ENCODE measurements at regions not wholly inside any gene's neighbourhood (a gene's known extent, or its start where the extent isn't known, plus 50 kb on each side); places are given as distances from the start of the nearest gene placed in this dataset.

DNA sequence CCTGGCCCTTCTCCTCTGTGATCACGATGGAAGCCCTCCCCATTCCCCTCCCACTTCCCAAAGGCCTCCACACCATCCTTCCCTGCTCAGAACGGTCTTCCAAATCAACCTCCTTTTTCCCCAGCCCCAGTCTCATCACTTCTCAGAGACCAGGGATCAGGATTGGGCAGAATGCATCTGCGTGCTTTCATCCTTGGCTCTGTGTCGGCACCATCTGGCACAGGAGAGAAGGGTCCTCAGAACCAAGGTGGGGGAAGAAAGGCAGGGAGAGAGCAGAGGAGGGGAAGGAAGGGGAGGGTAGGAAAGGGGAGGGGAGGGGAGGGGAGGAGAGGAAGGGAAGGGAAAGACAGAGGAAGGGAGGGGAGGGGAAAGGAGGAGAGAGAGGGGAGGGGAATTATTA, 52.4 kb upstream of the FICD start:
- Histone ChIP-seq H3F3A (ENCODE audit: insufficient read depth) (no peaks in the 10 kb centered on the region), H3K9ac (ENCODE audit: low read length) (no peak overlapping the region), H3K79me2 (ENCODE audit: insufficient read depth, low read length) (no peaks in the 10 kb centered on the region), H3K9me3 (ENCODE audit: insufficient read depth, low read length) (no peaks in the 10 kb centered on the region), H4K20me1 (ENCODE audit: low read depth, low read length) (no peaks in the 10 kb centered on the region), H2AFZ (ENCODE audit: low read depth, low read length, severe bottlenecking) (no peak overlapping the region), H3K4me2 (ENCODE audit: low read depth, low read length, poor library complexity, severe bottlenecking) (no peak overlapping the region), H3K27me3 (ENCODE audit: low read length) (peaks cover 3% of the 10 kb centered on the region; the same call in 1 of the 2 replicates), H3K4me3 (ENCODE audit: insufficient read depth, low read length, poor library complexity, severe bottlenecking) (no peak overlapping the region), H3K27ac (ENCODE audit: low read depth, low read length) (no peak overlapping the region), H3K36me3 (ENCODE audit: low read length) (no peaks in the 10 kb centered on the region), H3K9me2 (replicated peaks; ENCODE audit: insufficient read depth, low read length) (no peaks in the 10 kb centered on the region)
- no peak for TF ChIP-seq CTCF (IDR thresholded peaks at IDR 0.05; ENCODE audit: insufficient read depth, low read length, poor library complexity, severe bottlenecking)
- no peak for TF ChIP-seq EZH2phosphoT487 (conservative IDR thresholded peaks at IDR 0.05; ENCODE audit: low read length)

GRCh38 chr12:108461058-108461660, 53.9 kb upstream of the FICD start:
- no peak overlapping the region for H3K4me2 ChIP-seq (ENCODE audit: low read depth, low read length, poor library complexity, severe bottlenecking)
- no peak overlapping the region for H2AFZ ChIP-seq (ENCODE audit: low read depth, low read length, severe bottlenecking)
- H3F3A ChIP-seq (ENCODE audit: insufficient read depth) = no peaks in the 10 kb centered on the region
- no peak for TF ChIP-seq CTCF (IDR thresholded peaks at IDR 0.05; ENCODE audit: insufficient read depth, low read length, poor library complexity, severe bottlenecking)
- TF ChIP-seq EZH2phosphoT487 (conservative IDR thresholded peaks at IDR 0.05; ENCODE audit: low read length) = no peak
- no peak overlapping the region for H3K4me3 ChIP-seq (ENCODE audit: insufficient read depth, low read length, poor library complexity, severe bottlenecking)
- H3K79me2 ChIP-seq (ENCODE audit: insufficient read depth, low read length) = no peaks in the 10 kb centered on the region
- no peak overlapping the region for H3K27ac ChIP-seq (ENCODE audit: low read depth, low read length)
- no peaks in the 10 kb centered on the region for H4K20me1 ChIP-seq (ENCODE audit: low read depth, low read length)
- no peaks in the 10 kb centered on the region for H3K9me2 ChIP-seq (replicated peaks; ENCODE audit: insufficient read depth, low read length)
- no peaks in the 10 kb centered on the region for H3K9me3 ChIP-seq (ENCODE audit: insufficient read depth, low read length)
- H3K27me3 ChIP-seq (ENCODE audit: low read length) = peaks cover 3% of the 10 kb centered on the region; the same call in 1 of the 2 replicates
- H3K9ac ChIP-seq (ENCODE audit: low read length) = no peak overlapping the region
- H3K36me3 ChIP-seq (ENCODE audit: low read length) = no peaks in the 10 kb centered on the region

DNA sequence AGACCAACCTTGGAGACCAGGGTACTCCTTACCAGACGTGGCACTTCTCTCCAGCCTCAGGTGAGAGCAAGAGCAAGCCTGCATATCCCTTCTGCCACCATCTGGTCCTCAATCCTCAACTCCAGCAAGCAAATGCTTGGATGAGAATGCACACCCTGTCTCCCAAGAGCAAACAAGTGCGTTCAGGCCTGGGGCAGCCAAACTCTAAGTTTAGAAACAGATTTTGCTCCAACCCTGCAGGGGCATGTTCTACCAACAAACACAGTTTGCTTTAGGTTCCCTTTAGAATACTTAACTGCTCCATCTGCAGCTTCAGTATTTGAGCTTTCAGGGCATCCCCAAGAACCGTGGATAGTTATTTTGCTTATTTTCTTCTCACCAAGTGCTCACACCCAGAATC, 55.9 kb upstream of the FICD start:
- Histone ChIP-seq H3K27me3 (ENCODE audit: low read length) (no peaks in the 10 kb centered on the region), H3K9me3 (ENCODE audit: insufficient read depth, low read length) (no peaks in the 10 kb centered on the region), H3K9ac (ENCODE audit: low read length) (no peak overlapping the region), H3K79me2 (ENCODE audit: insufficient read depth, low read length) (no peaks in the 10 kb centered on the region), H2AFZ (ENCODE audit: low read depth, low read length, severe bottlenecking) (no peak overlapping the region), H3K9me2 (replicated peaks; ENCODE audit: insufficient read depth, low read length) (no peaks in the 10 kb centered on the region), H3K36me3 (ENCODE audit: low read length) (no peaks in the 10 kb centered on the region), H3K4me2 (ENCODE audit: low read depth, low read length, poor library complexity, severe bottlenecking) (no peak overlapping the region), H3K4me3 (ENCODE audit: insufficient read depth, low read length, poor library complexity, severe bottlenecking) (no peak overlapping the region), H3F3A (ENCODE audit: insufficient read depth) (no peaks in the 10 kb centered on the region), H4K20me1 (ENCODE audit: low read depth, low read length) (no peaks in the 10 kb centered on the region), H3K27ac (ENCODE audit: low read depth, low read length) (no peak overlapping the region)
- TF ChIP-seq EZH2phosphoT487 (conservative IDR thresholded peaks at IDR 0.05; ENCODE audit: low read length) (no peak), CTCF (IDR thresholded peaks at IDR 0.05; ENCODE audit: insufficient read depth, low read length, poor library complexity, severe bottlenecking) (no peak)
